ENCODE measurements at regions not wholly inside any gene's neighbourhood (a gene's known extent, or its start where the extent isn't known, plus 50 kb on each side); places are given as distances from the start of the nearest gene placed in this dataset.

DNA sequence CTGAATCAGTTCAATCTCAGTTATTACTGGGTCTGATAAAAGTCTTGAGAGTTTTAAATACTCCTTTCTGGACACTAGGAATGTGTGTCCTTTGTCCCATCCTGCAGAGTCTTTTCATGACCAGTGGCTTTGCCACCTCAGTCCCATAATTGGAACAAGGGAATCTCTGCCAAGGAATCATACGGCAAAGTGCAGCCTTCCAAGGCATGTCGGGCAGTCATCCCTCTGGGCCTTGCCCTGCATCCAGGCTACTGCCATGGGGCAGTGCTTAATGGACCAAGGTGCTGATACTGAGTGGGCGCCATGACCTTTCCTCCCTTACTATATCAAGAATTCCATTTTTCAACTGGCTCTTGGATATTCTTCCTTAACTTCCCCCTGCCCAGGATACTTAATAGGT, 195.3 kb downstream of the ZC3H11B start:
- peaks cover 0 to 25% (median 13%) of the 10 kb centered on the region in 9 donors for H3K4me1 ChIP-seq
- TF ChIP-seq, protein P1, sequence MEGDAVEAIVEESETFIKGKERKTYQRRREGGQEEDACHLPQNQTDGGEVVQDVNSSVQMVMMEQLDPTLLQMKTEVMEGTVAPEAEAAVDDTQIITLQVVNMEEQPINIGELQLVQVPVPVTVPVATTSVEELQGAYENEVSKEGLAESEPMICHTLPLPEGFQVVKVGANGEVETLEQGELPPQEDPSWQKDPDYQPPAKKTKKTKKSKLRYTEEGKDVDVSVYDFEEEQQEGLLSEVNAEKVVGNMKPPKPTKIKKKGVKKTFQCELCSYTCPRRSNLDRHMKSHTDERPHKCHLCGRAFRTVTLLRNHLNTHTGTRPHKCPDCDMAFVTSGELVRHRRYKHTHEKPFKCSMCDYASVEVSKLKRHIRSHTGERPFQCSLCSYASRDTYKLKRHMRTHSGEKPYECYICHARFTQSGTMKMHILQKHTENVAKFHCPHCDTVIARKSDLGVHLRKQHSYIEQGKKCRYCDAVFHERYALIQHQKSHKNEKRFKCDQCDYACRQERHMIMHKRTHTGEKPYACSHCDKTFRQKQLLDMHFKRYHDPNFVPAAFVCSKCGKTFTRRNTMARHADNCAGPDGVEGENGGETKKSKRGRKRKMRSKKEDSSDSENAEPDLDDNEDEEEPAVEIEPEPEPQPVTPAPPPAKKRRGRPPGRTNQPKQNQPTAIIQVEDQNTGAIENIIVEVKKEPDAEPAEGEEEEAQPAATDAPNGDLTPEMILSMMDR (IDR thresholded peaks at IDR 0.05), result no peak
- intact Hi-C loops (cut with DNase I), result loop anchor here in 6 of 10 donors (5.0 to 10.0 kb wide), 3 partner anchors 247 to 1083 kb away; no protein-coding TSS in a partner anchor
- peak in 1 of 2 donors; percentile 36 for DNase-seq
- H3K27ac ChIP-seq, result peak overlapping the region in 1 of 10 donors; percentile 1
- H3K27me3 ChIP-seq, result no peaks in the 10 kb centered on the region
- H3K4me3 ChIP-seq, result no peak overlapping the region
- 64 to 65% methylated on average over 3 of the region's 3 CpGs for WGBS, 2 donors
- H3K36me3 ChIP-seq, result no peaks in the 10 kb centered on the region
- ATAC-seq, result peak in 7 of 8 donors; percentile 58 to 91 (median 81)
- no peaks in the 10 kb centered on the region for H3K9me3 ChIP-seq

GRCh38 chr1:219416598-219417238, 196.2 kb downstream of the ZC3H11B start:
- H3K4me1 ChIP-seq, result peaks cover 0 to 27% (median 14%) of the 10 kb centered on the region in 9 donors
- peak overlapping the region in 1 of 10 donors; percentile 1 for H3K27ac ChIP-seq
- intact Hi-C loops (cut with DNase I), result loop anchor here in 6 of 10 donors (5.0 to 10.0 kb wide), 3 partner anchors 248 to 1082 kb away; no protein-coding TSS in a partner anchor
- no peaks in the 10 kb centered on the region for H3K36me3 ChIP-seq
- H3K9me3 ChIP-seq, result no peaks in the 10 kb centered on the region
- H3K4me3 ChIP-seq, result no peak overlapping the region
- H3K27me3 ChIP-seq, result no peaks in the 10 kb centered on the region
- 42 to 44% methylated on average over 1 of the region's 1 CpG for WGBS, 2 donors
- peak in 1 of 2 donors; percentile 56 for DNase-seq
- TF ChIP-seq, protein P1 (IDR thresholded peaks at IDR 0.05), result peak in 8 of 9 donors; percentile 51 to 75 (median 62)
- peak in 5 of 8 donors; percentile 53 to 62 (median 57) for ATAC-seq

- H3K9me3 ChIP-seq, result no peaks in the 10 kb centered on the region
- H3K4me3 ChIP-seq, result no peak overlapping the region
- H3K27me3 ChIP-seq, result no peaks in the 10 kb centered on the region
- peaks cover 0 to 27% (median 14%) of the 10 kb centered on the region in 9 donors for H3K4me1 ChIP-seq
- WGBS, 2 donors, result 87 to 89% methylated on average over 2 of the region's 2 CpGs
- DNase-seq (no peak), ATAC-seq (no peak)
- H3K27ac ChIP-seq, result no peak overlapping the region
- TF ChIP-seq, protein P1 (IDR thresholded peaks at IDR 0.05), result no peak
- intact Hi-C loops (cut with DNase I), result loop anchor here in 6 of 10 donors (5.0 to 10.0 kb wide), 3 partner anchors 249 to 1081 kb away; no protein-coding TSS in a partner anchor
- no peaks in the 10 kb centered on the region for H3K36me3 ChIP-seq
These were observed 197.0 kb downstream of the ZC3H11B start for GRCh38 chr1:219415915-219416314.

- Histone ChIP-seq H3K27ac (no peak overlapping the region), H3K4me3 (no peak overlapping the region), H3K36me3 (no peaks in the 10 kb centered on the region), H3K27me3 (no peaks in the 10 kb centered on the region), H3K4me1 (peaks cover 0 to 27% (median 14%) of the 10 kb centered on the region in 9 donors), H3K9me3 (no peaks in the 10 kb centered on the region)
- DNase-seq (no peak), ATAC-seq (no peak)
- 95% methylated on average over 2 of the region's 2 CpGs for WGBS, 2 donors
- TF ChIP-seq, protein P1 (IDR thresholded peaks at IDR 0.05), result no peak
- intact Hi-C loops (cut with DNase I), result loop anchor here in 6 of 10 donors (5.0 to 10.0 kb wide), 3 partner anchors 249 to 1081 kb away; no protein-coding TSS in a partner anchor
These were observed 197.5 kb downstream of the ZC3H11B start for GRCh38 chr1:219415433-219415832.
